HL-60 (cell line): ENCODE measurements at regions not wholly inside any gene's neighbourhood (a gene's known extent, or its start where the extent isn't known, plus 50 kb on each side); places are given as distances from the start of the nearest gene placed in this dataset.

Experiments used
- DNase-seq, 2 experiments: peaks; one replicate each; pipeline ENCODE4 v3.0.0-alpha.2; 2010 to 2020; ENCODE audit warnings: low read depth in 1 of 2, low spot score in 1 of 2
- H3K27ac ChIP-seq: fragments of 250-450 bp; sonication (Bioruptor Pico); replicated peaks from 2 replicates; pipeline ENCODE4 v1.5.1; 2020; ENCODE audit warnings: mild to moderate bottlenecking, moderate library complexity
- H3K27me3 ChIP-seq: fragments of 250-450 bp; sonication (Bioruptor Pico); 2 replicates; pipeline ENCODE4 v1.5.1; 2021; ENCODE audit warnings: mild to moderate bottlenecking, moderate library complexity; ENCODE audit not compliant: insufficient read depth, poor library complexity, severe bottlenecking
- H3K4me3 ChIP-seq: replicated peaks from 2 replicates; pipeline ENCODE4 v1.5.1; 2011; ENCODE audit warnings: mild to moderate bottlenecking, control low read depth, low read length; ENCODE audit not compliant: insufficient read depth
- CTCF ChIP-seq: IDR thresholded peaks from one replicate; pipeline ENCODE4 v1.5.1; 2011; ENCODE audit warnings: low read length, control low read depth, inconsistent platforms; ENCODE audit not compliant: insufficient read depth
- GABPA ChIP-seq: IDR thresholded peaks from 2 replicates; pipeline ENCODE4 v1.6.1; 2012; ENCODE audit warnings: low read depth
- POLR2AphosphoS5 ChIP-seq: IDR thresholded peaks from 2 replicates; pipeline ENCODE4 v1.6.1; 2012; ENCODE audit warnings: low read depth
- SPI1 ChIP-seq: IDR thresholded peaks from 2 replicates; pipeline ENCODE4 v1.6.1; 2012; ENCODE audit warnings: low read depth, mild to moderate bottlenecking, borderline replicate concordance
- TF ChIP-seq, protein P1 (sequence below): IDR thresholded peaks from 2 replicates; pipeline ENCODE4 v1.6.1; 2012; ENCODE audit warnings: low read depth; ENCODE audit not compliant: insufficient replicate concordance

DNA sequence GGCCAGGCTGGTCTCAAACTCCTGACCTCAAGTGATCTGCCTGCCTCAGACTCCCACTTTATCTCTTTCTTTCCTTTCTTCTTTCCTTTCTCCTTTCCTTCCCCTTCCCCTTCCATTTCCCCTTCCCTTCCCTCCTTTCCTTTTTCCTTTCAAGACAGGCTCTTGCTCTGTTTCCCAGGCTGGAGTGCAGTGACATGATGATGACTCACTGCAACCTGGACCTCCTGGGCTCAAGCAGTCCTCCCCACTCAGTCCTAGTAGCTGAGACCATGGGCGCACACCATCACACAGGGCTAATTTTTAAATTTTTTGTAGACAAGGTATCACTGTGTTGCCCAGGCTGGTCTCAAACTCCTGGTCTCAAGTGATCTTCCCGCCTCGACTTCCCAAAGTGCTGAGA lies 377.6 kb upstream of the ZFP64 start:
- Histone ChIP-seq H3K27ac (no peak overlapping the region), H3K27me3 (no peaks in the 10 kb centered on the region)

GRCh38 chr20:52565614-52566013 lies 374.0 kb upstream of the ZFP64 start:
- no peak for DNase-seq
- Histone ChIP-seq H3K27me3 (no peaks in the 10 kb centered on the region), H3K4me3 (no peak overlapping the region), H3K27ac (no peak overlapping the region)
- TF ChIP-seq CTCF (no peak), SPI1 (no peak), GABPA (no peak), POLR2AphosphoS5 (no peak)
- TF ChIP-seq, protein P1, sequence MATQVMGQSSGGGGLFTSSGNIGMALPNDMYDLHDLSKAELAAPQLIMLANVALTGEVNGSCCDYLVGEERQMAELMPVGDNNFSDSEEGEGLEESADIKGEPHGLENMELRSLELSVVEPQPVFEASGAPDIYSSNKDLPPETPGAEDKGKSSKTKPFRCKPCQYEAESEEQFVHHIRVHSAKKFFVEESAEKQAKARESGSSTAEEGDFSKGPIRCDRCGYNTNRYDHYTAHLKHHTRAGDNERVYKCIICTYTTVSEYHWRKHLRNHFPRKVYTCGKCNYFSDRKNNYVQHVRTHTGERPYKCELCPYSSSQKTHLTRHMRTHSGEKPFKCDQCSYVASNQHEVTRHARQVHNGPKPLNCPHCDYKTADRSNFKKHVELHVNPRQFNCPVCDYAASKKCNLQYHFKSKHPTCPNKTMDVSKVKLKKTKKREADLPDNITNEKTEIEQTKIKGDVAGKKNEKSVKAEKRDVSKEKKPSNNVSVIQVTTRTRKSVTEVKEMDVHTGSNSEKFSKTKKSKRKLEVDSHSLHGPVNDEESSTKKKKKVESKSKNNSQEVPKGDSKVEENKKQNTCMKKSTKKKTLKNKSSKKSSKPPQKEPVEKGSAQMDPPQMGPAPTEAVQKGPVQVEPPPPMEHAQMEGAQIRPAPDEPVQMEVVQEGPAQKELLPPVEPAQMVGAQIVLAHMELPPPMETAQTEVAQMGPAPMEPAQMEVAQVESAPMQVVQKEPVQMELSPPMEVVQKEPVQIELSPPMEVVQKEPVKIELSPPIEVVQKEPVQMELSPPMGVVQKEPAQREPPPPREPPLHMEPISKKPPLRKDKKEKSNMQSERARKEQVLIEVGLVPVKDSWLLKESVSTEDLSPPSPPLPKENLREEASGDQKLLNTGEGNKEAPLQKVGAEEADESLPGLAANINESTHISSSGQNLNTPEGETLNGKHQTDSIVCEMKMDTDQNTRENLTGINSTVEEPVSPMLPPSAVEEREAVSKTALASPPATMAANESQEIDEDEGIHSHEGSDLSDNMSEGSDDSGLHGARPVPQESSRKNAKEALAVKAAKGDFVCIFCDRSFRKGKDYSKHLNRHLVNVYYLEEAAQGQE, result no peak

More for the DNA sequence above, 377.6 kb upstream of the ZFP64 start:
- H3K4me3 ChIP-seq, result no peak overlapping the region
- DNase-seq, result no peak
- TF ChIP-seq CTCF (no peak), GABPA (no peak), POLR2AphosphoS5 (no peak), SPI1 (no peak)
- TF ChIP-seq, protein P1, result no peak

- no peak overlapping the region for H3K27ac ChIP-seq
- H3K27me3 ChIP-seq, result no peaks in the 10 kb centered on the region
- TF ChIP-seq POLR2AphosphoS5 (no peak), SPI1 (no peak), CTCF (no peak), GABPA (no peak)
- TF ChIP-seq, protein P1, result no peak
- no peak overlapping the region for H3K4me3 ChIP-seq
- no peak for DNase-seq
Measured at GRCh38 chr20:52564594-52564993, 373.0 kb upstream of the ZFP64 start.
